IMR-90 (cell line): ENCODE measurements at regions not wholly inside any gene's neighbourhood (a gene's known extent, or its start where the extent isn't known, plus 50 kb on each side); places are given as distances from the start of the nearest gene placed in this dataset.
"Not testable (repeated sequence)": the region's sequence is repeated elsewhere in the genome, so short reads cannot be mapped to it uniquely, and the experiment has no call there.

Source experiments
- ATAC-seq: fragments of 200-7000 bp; cut with Tn5 transposase; 2 replicates; pipeline ENCODE4 v1.9.1; 2020; ENCODE audit warnings: low read depth, mild to moderate bottlenecking, moderate library complexity
- BruUV-seq: library from RNA; stranded (reverse); fragments of 400-500 nt; replicated peaks from 2 replicates; lab custom pipeline; 2021; lab: Mats Ljungman, UMichigan
- CTCF ChIA-PET: fragments of 300-600 bp; formaldehyde crosslinking; extraction: SDS; loops from one replicate; lab custom pipeline; 2021; ENCODE audit warnings: antibody characterized with exemption; lab: Yijun Ruan, JAX
- POLR2A ChIA-PET: fragments of 300-600 bp; sonication (Branson Sonifier 250); formaldehyde crosslinking; loops from one replicate; lab custom pipeline; 2022; ENCODE audit warnings: antibody characterized with exemption; ENCODE audit not compliant: unreplicated experiment; lab: Charles Lee
- DNase-seq: peaks from one replicate; pipeline ENCODE4 v3.0.0; 2013
- H2AFZ ChIP-seq: replicated peaks from 2 replicates; pipeline ENCODE3; 2013; ENCODE audit warnings: low read length, mild to moderate bottlenecking; ENCODE audit not compliant: poor library complexity
- H2AK5ac ChIP-seq: 2 replicates; pipeline ENCODE4 v1.6.1; 2013; ENCODE audit warnings: low read depth, low read length, inconsistent platforms
- H2AK9ac ChIP-seq: replicated peaks from 2 replicates; pipeline ENCODE3; 2013; ENCODE audit warnings: mild to moderate bottlenecking, low read depth, low read length, moderate library complexity; ENCODE audit not compliant: poor library complexity
- H2BK120ac ChIP-seq: 2 replicates; pipeline ENCODE4 v1.6.1; 2013; ENCODE audit warnings: low read depth, low read length, inconsistent platforms
- H2BK15ac ChIP-seq: 3 replicates; pipeline ENCODE4 v1.6.1; 2013; ENCODE audit warnings: low read depth, low read length, inconsistent platforms
- H2BK20ac ChIP-seq: 2 replicates; pipeline ENCODE4 v1.6.1; 2013; ENCODE audit warnings: low read depth, mild to moderate bottlenecking, inconsistent platforms, low read length, moderate library complexity
- H2BK5ac ChIP-seq: 2 replicates; pipeline ENCODE4 v1.6.1; 2013; ENCODE audit warnings: mild to moderate bottlenecking, low read depth, low read length, inconsistent platforms; ENCODE audit not compliant: poor library complexity, severe bottlenecking
- H3K14ac ChIP-seq: replicated peaks from 2 replicates; pipeline ENCODE4 v1.6.1; 2013; ENCODE audit warnings: low read depth, low read length, inconsistent platforms
- H3K18ac ChIP-seq: 2 replicates; pipeline ENCODE4 v1.6.1; 2013; ENCODE audit warnings: low read depth, low read length, control low read depth
- H3K23ac ChIP-seq: 2 replicates; pipeline ENCODE4 v1.6.1; 2013; ENCODE audit warnings: low read depth, low read length, inconsistent platforms
- H3K27ac ChIP-seq: 2 replicates; pipeline ENCODE4 v1.5.1; 2013; ENCODE audit warnings: mild to moderate bottlenecking, control low read depth, low read length; ENCODE audit not compliant: insufficient read depth
- H3K27me3 ChIP-seq: 2 replicates; pipeline ENCODE4 v1.6.1; 2013; ENCODE audit warnings: low read length; ENCODE audit not compliant: control insufficient read depth, insufficient read depth
- H3K36me3 ChIP-seq: 2 replicates; pipeline ENCODE4 v1.6.1; 2013; ENCODE audit warnings: low read length, mixed read lengths; ENCODE audit not compliant: control insufficient read depth, insufficient read depth
- H3K4ac ChIP-seq: 2 replicates; pipeline ENCODE4 v1.6.1; 2013; ENCODE audit warnings: low read depth, low read length, inconsistent platforms
- H3K4me1 ChIP-seq: 2 replicates; pipeline ENCODE4 v1.6.1; 2013; ENCODE audit warnings: low read length, mixed read lengths; ENCODE audit not compliant: control insufficient read depth, insufficient read depth
- H3K4me2 ChIP-seq: 2 replicates; pipeline ENCODE4 v1.6.1; 2013; ENCODE audit warnings: low read depth, mild to moderate bottlenecking, control low read depth, low read length, moderate library complexity
- H3K4me3 ChIP-seq: 2 replicates; pipeline ENCODE4 v1.5.1; 2013; ENCODE audit warnings: low read depth, mild to moderate bottlenecking, control low read depth, low read length, moderate library complexity; ENCODE audit not compliant: insufficient read depth
- H3K56ac ChIP-seq: 2 replicates; pipeline ENCODE4 v1.6.1; 2013; ENCODE audit warnings: low read length, inconsistent platforms; ENCODE audit not compliant: insufficient read depth; ENCODE audit errors: extremely low read depth
- H3K79me1 ChIP-seq, 2 experiments: 2 replicates each; pipeline ENCODE4 v1.6.1; 2013; ENCODE audit warnings: low read length in 2 of 2, inconsistent platforms in 1 of 2, low read depth in 1 of 2
- H3K9ac ChIP-seq: 2 replicates; pipeline ENCODE4 v1.6.1; 2013; ENCODE audit warnings: low read depth, low read length, control low read depth
- H3K9me1 ChIP-seq: 2 replicates; pipeline ENCODE4 v1.6.1; 2013; ENCODE audit warnings: low read length, inconsistent platforms; ENCODE audit not compliant: insufficient read depth
- H3K9me3 ChIP-seq: 2 replicates; pipeline ENCODE4 v1.6.1; 2013; ENCODE audit warnings: low read length; ENCODE audit not compliant: control insufficient read depth, insufficient read depth
- H4K20me1 ChIP-seq: 2 replicates; pipeline ENCODE4 v1.6.1; 2013; ENCODE audit warnings: low read length, inconsistent platforms; ENCODE audit not compliant: insufficient read depth
- H4K5ac ChIP-seq: 2 replicates; pipeline ENCODE4 v1.6.1; 2013; ENCODE audit warnings: mild to moderate bottlenecking, low read depth, low read length, control low read depth
- H4K8ac ChIP-seq, 2 experiments: 2 replicates each; pipeline ENCODE4 v1.6.1; 2013; ENCODE audit warnings: low read depth in 2 of 2, low read length in 2 of 2, control low read depth in 1 of 2, inconsistent platforms in 1 of 2
- H4K91ac ChIP-seq: 2 replicates; pipeline ENCODE4 v1.6.1; 2013; ENCODE audit warnings: low read depth, low read length, inconsistent platforms; ENCODE audit not compliant: insufficient read depth
- WGBS, 2 experiments: methylation state at CpG; one replicate each; pipeline versions ENCODE4 v1.1.5 to v1.1.7; 2013; ENCODE audit warnings: missing lambda C conversion rate in 2 of 2; ENCODE audit not compliant: insufficient read length in 1 of 2; ENCODE audit errors: extremely low coverage in 2 of 2; 5-methylcytosine and 5-hydroxymethylcytosine counted together
- dilution Hi-C: fragments of 300-500 bp; cut with HindIII; formaldehyde crosslinking; loops from one replicate; pipeline ENCODE4 v1.14.3; 2018; ENCODE audit warnings: low sequenced_read_pairs; ENCODE audit not compliant: unreplicated experiment
- in situ Hi-C: fragments of 300-500 bp; cut with MboI; formaldehyde crosslinking; loops from 3 replicates; pipeline ENCODE4 v1.14.3; 2019; ENCODE audit warnings: low sequenced_read_pairs, inconsistent platforms, mixed read lengths
- intact Hi-C: fragments of 100-400 bp; cut with micrococcal nuclease; formaldehyde crosslinking; loops from 2 replicates; pipeline ENCODE4 v1.10.0; 2022

DNA sequence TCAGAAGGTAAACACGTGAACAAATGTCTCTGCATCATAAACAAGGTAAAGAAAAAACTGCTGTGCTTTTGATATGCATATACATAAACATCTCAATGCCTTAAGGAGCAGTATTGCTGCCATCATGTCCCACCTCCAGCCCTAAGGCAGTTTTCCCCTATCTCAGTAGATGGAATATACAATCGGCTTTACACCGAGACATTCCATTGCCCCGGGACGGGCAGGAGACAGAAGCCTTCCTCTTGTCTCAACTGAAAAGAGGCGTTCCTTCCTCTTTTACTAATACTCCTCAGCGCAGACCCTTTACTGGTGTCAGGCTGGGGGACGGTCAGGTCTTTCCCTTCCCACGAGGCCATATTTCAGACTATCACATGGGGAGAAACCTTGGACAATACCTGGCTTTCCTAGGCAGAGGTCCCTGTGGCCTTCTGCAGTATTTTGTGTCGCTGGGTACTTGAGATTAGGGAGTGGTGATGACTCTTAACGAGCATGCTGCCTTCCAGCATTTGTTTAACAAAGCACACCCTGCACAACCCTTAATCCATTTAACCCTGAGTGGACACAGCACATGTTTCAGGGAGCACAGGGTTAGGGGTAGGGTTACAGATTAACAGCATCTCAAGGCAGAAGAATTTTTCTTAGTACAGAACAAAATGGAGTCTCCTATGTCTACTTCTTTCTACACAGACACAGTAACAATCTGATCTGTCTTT, 65.4 kb downstream of the RBM11 start:
- no CpG with 5 or more reads among the region's 11 CpGs for WGBS, 2 experiments
- H2BK5ac ChIP-seq, H3K56ac ChIP-seq, H4K91ac ChIP-seq, in situ Hi-C loops, DNase-seq, dilution Hi-C loops, H2BK120ac ChIP-seq, H3K9me1 ChIP-seq, CTCF ChIA-PET, H3K18ac ChIP-seq, H3K14ac ChIP-seq, BruUV-seq, H3K36me3 ChIP-seq, H4K5ac ChIP-seq, H3K4me1 ChIP-seq, H4K8ac ChIP-seq, H3K4me3 ChIP-seq, H3K9ac ChIP-seq, H2BK15ac ChIP-seq, H3K27ac ChIP-seq, H3K23ac ChIP-seq, H2AK9ac ChIP-seq, H2AK5ac ChIP-seq, H3K9me3 ChIP-seq, POLR2A ChIA-PET, H3K79me1 ChIP-seq, intact Hi-C loops, H3K4ac ChIP-seq, H2BK20ac ChIP-seq, H3K27me3 ChIP-seq, ATAC-seq, H4K20me1 ChIP-seq, H2AFZ ChIP-seq, H3K4me2 ChIP-seq: not testable (repeated sequence)
